Natural killer cell (primary cell): ENCODE measurements at regions not wholly inside any gene's neighbourhood (a gene's known extent, or its start where the extent isn't known, plus 50 kb on each side); places are given as distances from the start of the nearest gene placed in this dataset.

ENCODE experiments used
- ATAC-seq, 3 donors: fragments of 150-1000 bp in 2 of 3; fragments of 200-7000 bp in 1 of 3; cut with Tn5 transposase; 1 replicate in 1 of 3; 2 replicates in 2 of 3; pipeline ENCODE4 v1.10.0; 2021; ENCODE audit warnings: mild to moderate bottlenecking in 2 of 3, moderate library complexity in 2 of 3
- DNase-seq, 2 donors: peaks; one replicate each; pipeline versions ENCODE4 v3.0.0 to v3.0.0-alpha.2; 2013 to 2021; ENCODE audit warnings: mixed read lengths in 1 of 2
- H3K27ac ChIP-seq: one replicate; pipeline ENCODE4 v1.5.1; 2013; ENCODE audit warnings: mild to moderate bottlenecking, low read length
- H3K27me3 ChIP-seq: one replicate; pipeline ENCODE4 v1.6.1; 2013; ENCODE audit warnings: low read length; ENCODE audit not compliant: control insufficient read depth, insufficient read depth
- H3K36me3 ChIP-seq: one replicate; pipeline ENCODE4 v1.6.1; 2013; ENCODE audit warnings: low read length; ENCODE audit not compliant: control insufficient read depth, insufficient read depth
- H3K4me1 ChIP-seq: one replicate; pipeline ENCODE4 v1.6.1; 2013; ENCODE audit warnings: low read length; ENCODE audit not compliant: control insufficient read depth, insufficient read depth
- H3K4me3 ChIP-seq: one replicate; pipeline ENCODE4 v1.5.1; 2013; ENCODE audit warnings: low read length
- H3K9me3 ChIP-seq: one replicate; pipeline ENCODE4 v1.6.1; 2013; ENCODE audit warnings: low read length; ENCODE audit not compliant: control insufficient read depth, insufficient read depth
- H3K27ac Mint-ChIP-seq, 2 donors: one replicate each; pipeline ENCODE4 v1.8.0; 2022; ENCODE audit warnings: mild to moderate bottlenecking in 2 of 2, mixed read lengths in 2 of 2, moderate library complexity in 1 of 2
- H3K27me3 Mint-ChIP-seq, 2 donors: one replicate each; pipeline ENCODE4 v1.8.0; 2022; ENCODE audit warnings: low read depth in 2 of 2, mixed read lengths in 2 of 2
- H3K36me3 Mint-ChIP-seq: one replicate; pipeline ENCODE4 v1.8.0; 2022; ENCODE audit warnings: mixed read lengths
- H3K4me1 Mint-ChIP-seq, 2 donors: one replicate each; pipeline ENCODE4 v1.8.0; 2022; ENCODE audit warnings: mixed read lengths in 2 of 2
- H3K4me3 Mint-ChIP-seq: one replicate; pipeline ENCODE4 v1.8.0; 2022; ENCODE audit warnings: mild to moderate bottlenecking, moderate library complexity, mixed read lengths
- H3K9me3 Mint-ChIP-seq, 2 donors: one replicate each; pipeline ENCODE4 v1.8.0; 2022; ENCODE audit warnings: mixed read lengths in 2 of 2
- WGBS: methylation state at CpG from one replicate; pipeline ENCODE4 v1.1.7; 2013; ENCODE audit warnings: missing lambda C conversion rate; ENCODE audit not compliant: insufficient coverage; 5-methylcytosine and 5-hydroxymethylcytosine counted together
- intact Hi-C: fragments of 100-400 bp; cut with micrococcal nuclease; formaldehyde crosslinking; loops from one replicate; pipeline ENCODE4 v1.14.2; 2022
- TF ChIP-seq, protein P1 (sequence below): fragments of 200-600 bp; IDR thresholded peaks from one replicate; pipeline ENCODE4 v1.8.0; 2022; ENCODE audit warnings: antibody characterized with exemption

DNA sequence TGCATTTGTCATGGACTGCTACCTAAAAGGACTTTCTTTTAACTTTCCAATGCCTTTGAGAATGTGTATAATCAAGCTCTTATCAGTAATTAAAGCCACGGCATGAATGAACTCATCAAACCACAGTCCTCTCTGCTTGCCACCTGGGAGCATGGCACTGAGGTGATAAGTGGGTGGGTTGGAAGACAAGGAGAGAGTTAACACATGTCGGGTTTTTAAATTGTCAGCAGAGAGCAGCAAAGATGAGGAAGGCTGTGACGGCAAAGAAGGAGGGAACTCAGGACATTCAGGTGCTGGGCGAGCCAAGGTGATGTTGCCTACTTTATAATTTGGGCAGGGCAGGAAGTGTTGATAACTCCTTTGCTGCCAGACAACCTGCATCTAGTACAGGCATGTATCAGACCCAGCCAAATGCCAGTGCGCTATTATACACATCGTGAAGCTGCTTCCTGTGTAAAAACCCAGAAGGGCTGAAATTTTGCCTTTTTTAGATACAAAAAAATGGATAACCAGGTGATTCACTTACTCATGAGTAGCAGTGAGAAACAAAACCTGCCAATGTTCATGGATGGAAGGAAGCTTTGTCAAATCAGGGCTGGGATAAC, 269.1 kb downstream of the KIF4B start:
- intact Hi-C loops = no loop called here
- no peak overlapping the region for H3K27ac ChIP-seq
- Mint-ChIP-seq H3K27me3 (peaks cover 0 to 3% of the 10 kb centered on the region in 2 donors), H3K4me3 (no peak overlapping the region), H3K4me1 (no peaks in the 10 kb centered on the region), H3K27ac (no peak overlapping the region), H3K9me3 (peaks cover 0 to 10% of the 10 kb centered on the region in 2 donors), H3K36me3 (no peaks in the 10 kb centered on the region)
- DNase-seq = no peak
- H3K9me3 ChIP-seq = no peaks in the 10 kb centered on the region
- H3K36me3 ChIP-seq = no peaks in the 10 kb centered on the region
- TF ChIP-seq, protein P1, sequence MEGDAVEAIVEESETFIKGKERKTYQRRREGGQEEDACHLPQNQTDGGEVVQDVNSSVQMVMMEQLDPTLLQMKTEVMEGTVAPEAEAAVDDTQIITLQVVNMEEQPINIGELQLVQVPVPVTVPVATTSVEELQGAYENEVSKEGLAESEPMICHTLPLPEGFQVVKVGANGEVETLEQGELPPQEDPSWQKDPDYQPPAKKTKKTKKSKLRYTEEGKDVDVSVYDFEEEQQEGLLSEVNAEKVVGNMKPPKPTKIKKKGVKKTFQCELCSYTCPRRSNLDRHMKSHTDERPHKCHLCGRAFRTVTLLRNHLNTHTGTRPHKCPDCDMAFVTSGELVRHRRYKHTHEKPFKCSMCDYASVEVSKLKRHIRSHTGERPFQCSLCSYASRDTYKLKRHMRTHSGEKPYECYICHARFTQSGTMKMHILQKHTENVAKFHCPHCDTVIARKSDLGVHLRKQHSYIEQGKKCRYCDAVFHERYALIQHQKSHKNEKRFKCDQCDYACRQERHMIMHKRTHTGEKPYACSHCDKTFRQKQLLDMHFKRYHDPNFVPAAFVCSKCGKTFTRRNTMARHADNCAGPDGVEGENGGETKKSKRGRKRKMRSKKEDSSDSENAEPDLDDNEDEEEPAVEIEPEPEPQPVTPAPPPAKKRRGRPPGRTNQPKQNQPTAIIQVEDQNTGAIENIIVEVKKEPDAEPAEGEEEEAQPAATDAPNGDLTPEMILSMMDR = no peak
- H3K27me3 ChIP-seq = no peaks in the 10 kb centered on the region
- 69% methylated on average over 6 of the region's 6 CpGs for WGBS
- H3K4me1 ChIP-seq = no peaks in the 10 kb centered on the region
- H3K4me3 ChIP-seq = no peak overlapping the region
- ATAC-seq = no peak

DNA sequence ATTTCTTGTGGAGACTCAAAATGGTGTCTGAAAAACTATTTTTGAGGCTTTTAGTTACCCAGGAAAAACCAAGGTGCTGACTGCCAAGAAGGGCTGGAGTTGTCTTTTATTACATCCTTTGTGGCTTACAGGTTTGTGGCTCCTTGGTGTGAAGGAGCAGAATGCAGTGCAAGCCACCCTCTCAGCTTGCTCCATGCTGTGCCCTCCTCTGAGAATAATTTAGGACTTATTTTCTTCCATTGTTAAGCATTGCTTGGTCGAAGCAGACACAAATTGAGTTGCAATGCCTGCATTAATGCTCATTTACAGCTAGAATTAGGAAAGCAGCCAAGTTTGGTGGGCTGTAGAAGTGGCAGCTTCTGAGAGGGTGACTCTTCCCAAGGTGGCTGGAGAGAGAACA, 272.2 kb downstream of the KIF4B start:
- Histone ChIP-seq H3K27me3 (no peaks in the 10 kb centered on the region), H3K36me3 (no peaks in the 10 kb centered on the region), H3K4me1 (no peaks in the 10 kb centered on the region), H3K4me3 (no peak overlapping the region), H3K27ac (no peak overlapping the region), H3K9me3 (no peaks in the 10 kb centered on the region)
- Mint-ChIP-seq H3K4me1 (no peaks in the 10 kb centered on the region), H3K27ac (no peak overlapping the region), H3K27me3 (peaks cover 0 to 3% of the 10 kb centered on the region in 2 donors), H3K36me3 (no peaks in the 10 kb centered on the region), H3K9me3 (peaks cover 0 to 6% of the 10 kb centered on the region in 2 donors), H3K4me3 (no peak overlapping the region)
- DNase-seq (no peak), ATAC-seq (no peak)
- TF ChIP-seq, protein P1 = no peak
- intact Hi-C loops = no loop called here
- WGBS = 14% methylated on average over 1 of the region's 1 CpG

DNA sequence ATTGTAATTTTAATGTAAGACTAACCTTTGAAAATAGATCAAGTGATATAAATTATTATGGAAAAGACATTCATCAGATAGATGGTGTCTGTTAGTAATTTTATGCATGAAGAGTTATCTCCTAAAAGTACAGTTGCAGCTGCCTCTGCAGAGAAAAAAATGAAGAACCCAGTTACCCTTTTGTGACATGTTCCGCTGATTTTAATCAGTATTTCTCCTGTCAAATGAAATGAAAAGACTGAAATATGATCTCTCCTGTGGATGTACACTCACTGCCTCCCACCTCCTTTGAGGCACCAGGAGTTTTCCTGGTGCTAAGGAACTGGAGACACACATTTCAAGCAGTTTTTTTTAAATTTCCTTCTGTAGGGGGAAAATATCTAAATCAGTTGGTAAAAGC, 277.4 kb downstream of the KIF4B start:
- H3K4me3 ChIP-seq = no peak overlapping the region
- H3K4me3 Mint-ChIP-seq = no peak overlapping the region
- TF ChIP-seq, protein P1 = no peak
- intact Hi-C loops = no loop called here
- ATAC-seq (no peak), DNase-seq (no peak)
- WGBS = 95% methylated on average over 1 of the region's 1 CpG
- no peaks in the 10 kb centered on the region for H3K27me3 ChIP-seq
- H3K36me3 ChIP-seq = no peaks in the 10 kb centered on the region
- H3K27ac ChIP-seq = no peak overlapping the region
- no peaks in the 10 kb centered on the region for H3K9me3 ChIP-seq
- H3K36me3 Mint-ChIP-seq = no peaks in the 10 kb centered on the region
- no peaks in the 10 kb centered on the region for H3K4me1 ChIP-seq
- no peaks in the 10 kb centered on the region for H3K27me3 Mint-ChIP-seq
- no peaks in the 10 kb centered on the region for H3K4me1 Mint-ChIP-seq
- H3K9me3 Mint-ChIP-seq = peaks cover 0 to 3% of the 10 kb centered on the region in 2 donors
- H3K27ac Mint-ChIP-seq = no peak overlapping the region

DNA sequence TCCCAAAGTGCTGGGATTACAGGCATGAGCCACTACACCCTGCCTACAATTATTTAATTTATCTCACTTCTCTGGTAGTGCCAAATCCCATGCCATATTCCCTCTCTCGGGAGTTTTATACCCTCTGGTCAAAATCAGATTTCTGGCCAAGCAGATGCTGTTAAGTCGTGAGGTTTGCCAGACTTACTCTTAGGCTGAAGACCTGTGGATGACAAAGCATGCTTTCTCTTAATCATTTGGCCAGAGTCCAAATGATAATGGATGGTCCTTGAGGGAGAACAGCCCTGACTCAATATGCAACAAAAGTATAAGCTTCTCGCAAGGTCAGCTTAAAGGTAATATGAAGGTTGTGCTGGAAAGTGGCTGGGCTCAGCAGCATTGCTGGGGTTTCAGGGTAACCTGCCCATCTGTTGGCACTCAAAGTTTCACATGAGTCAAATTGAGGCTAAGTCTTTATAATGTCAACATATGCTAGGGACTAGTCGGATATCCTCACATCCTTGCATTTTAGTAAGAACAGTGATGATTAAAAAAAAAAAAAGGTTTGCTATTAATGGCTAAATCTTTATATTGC, 280.1 kb downstream of the KIF4B start:
- TF ChIP-seq, protein P1 = no peak
- Histone ChIP-seq H3K36me3 (no peaks in the 10 kb centered on the region), H3K27me3 (no peaks in the 10 kb centered on the region), H3K27ac (no peak overlapping the region), H3K9me3 (no peaks in the 10 kb centered on the region), H3K4me3 (no peak overlapping the region), H3K4me1 (no peaks in the 10 kb centered on the region)
- ATAC-seq = no peak
- WGBS = 89% methylated on average over 3 of the region's 4 CpGs
- H3K4me1 Mint-ChIP-seq = no peaks in the 10 kb centered on the region
- no peak for DNase-seq
- no peaks in the 10 kb centered on the region for H3K27me3 Mint-ChIP-seq
- no peaks in the 10 kb centered on the region for H3K36me3 Mint-ChIP-seq
- peaks cover 2 to 3% of the 10 kb centered on the region in 2 donors for H3K9me3 Mint-ChIP-seq
- H3K27ac Mint-ChIP-seq = no peak overlapping the region
- no peak overlapping the region for H3K4me3 Mint-ChIP-seq
- intact Hi-C loops = no loop called here
